GM20000 (cell line): ENCODE measurements at regions not wholly inside any gene's neighbourhood (a gene's known extent, or its start where the extent isn't known, plus 50 kb on each side); places are given as distances from the start of the nearest gene placed in this dataset.

Experiments
- DNase-seq: peaks from one replicate; pipeline ENCODE4 v3.0.0; 2012; ENCODE audit warnings: low spot score
- TF ChIP-seq, protein P1 (sequence below): IDR thresholded peaks from 2 replicates; pipeline ENCODE4 v1.5.1; 2012; ENCODE audit warnings: mild to moderate bottlenecking, control low read depth; ENCODE audit errors: extremely low read depth, missing control alignments

GRCh38 chr6:125658136-125658535 is 91.3 kb upstream of the HEY2 start:
- DNase-seq = no peak
- TF ChIP-seq, protein P1, sequence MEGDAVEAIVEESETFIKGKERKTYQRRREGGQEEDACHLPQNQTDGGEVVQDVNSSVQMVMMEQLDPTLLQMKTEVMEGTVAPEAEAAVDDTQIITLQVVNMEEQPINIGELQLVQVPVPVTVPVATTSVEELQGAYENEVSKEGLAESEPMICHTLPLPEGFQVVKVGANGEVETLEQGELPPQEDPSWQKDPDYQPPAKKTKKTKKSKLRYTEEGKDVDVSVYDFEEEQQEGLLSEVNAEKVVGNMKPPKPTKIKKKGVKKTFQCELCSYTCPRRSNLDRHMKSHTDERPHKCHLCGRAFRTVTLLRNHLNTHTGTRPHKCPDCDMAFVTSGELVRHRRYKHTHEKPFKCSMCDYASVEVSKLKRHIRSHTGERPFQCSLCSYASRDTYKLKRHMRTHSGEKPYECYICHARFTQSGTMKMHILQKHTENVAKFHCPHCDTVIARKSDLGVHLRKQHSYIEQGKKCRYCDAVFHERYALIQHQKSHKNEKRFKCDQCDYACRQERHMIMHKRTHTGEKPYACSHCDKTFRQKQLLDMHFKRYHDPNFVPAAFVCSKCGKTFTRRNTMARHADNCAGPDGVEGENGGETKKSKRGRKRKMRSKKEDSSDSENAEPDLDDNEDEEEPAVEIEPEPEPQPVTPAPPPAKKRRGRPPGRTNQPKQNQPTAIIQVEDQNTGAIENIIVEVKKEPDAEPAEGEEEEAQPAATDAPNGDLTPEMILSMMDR = no peak

DNA sequence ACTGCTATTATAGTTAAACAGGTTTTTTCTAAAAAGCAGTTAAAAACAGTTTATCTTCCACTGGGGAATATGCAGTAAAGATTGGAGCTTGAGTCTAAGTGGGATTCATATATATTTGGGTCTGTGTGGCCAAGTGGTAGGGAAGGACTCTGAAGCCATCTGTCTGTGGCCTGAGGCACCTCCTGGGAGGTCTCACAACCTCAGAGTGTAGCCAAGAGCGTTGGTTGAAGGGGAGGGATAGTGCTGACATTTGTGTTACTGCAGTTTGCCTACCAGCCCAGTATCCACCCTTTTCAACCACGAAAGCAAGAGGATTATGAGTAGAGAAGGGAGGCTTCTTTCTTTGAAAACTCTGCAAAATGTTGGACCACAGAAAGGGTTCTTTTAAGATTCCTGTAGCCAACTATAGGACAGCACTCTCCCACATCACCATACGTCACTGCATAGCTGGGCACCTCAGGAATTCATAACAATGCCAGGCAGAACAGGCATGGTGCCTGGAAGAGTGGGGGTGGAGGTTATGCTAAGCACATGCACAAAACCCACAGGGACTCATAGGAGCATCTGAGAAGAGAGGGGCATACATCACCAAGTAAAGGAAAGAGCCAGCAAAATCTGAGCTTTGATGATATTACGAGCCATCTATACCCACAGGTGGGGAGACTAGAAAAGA is 90.5 kb upstream of the HEY2 start:
- DNase-seq = no peak
- TF ChIP-seq, protein P1 = no peak

- no peak for DNase-seq
- TF ChIP-seq, protein P1 = no peak
These were observed 89.5 kb upstream of the HEY2 start for GRCh38 chr6:125659887-125660286.

DNA sequence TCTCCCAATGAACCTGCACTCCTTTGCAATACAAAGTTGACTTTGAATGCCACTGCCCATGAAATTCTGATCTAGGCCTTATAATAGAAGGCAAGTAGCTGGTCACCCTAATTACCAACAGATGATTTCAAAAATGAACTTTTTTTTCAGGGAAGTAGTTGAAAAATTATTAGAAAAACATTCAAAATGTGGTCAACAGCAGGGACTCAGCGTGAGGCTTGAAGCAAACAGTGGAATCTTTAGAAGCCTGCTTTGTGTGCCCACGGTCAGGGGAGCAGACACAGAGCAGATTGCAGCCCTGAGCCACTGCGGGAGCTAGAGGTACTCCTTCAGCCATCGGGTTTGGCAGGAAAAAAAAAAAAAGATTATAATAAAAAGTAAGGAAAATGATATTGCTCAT is 87.1 kb upstream of the HEY2 start:
- TF ChIP-seq, protein P1 = no peak
- no peak for DNase-seq

DNA sequence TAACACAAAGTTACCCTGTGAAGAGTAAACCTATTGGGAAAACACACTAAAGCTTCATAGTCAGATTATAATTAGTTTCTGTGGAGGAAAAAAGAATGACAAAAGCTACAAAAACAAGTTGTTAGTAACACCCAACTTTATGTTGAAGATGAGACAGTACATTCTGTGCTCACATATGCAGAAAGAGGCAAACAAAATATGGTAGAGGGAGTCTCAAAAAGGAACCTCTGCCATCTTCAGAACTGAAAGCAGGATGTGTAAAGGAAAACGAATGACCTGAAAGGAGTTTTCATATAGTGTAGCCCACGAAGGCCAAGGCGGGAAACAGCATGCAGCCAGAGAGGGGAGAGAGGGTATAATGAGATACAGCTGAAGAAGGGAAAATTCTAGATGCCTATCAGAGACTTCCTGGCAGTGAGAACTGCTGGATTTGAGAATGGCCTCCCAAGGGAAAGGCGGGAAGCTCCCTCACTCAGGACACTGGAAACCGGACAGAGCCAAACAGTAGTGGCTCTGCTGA is 84.1 kb upstream of the HEY2 start:
- TF ChIP-seq, protein P1 = no peak
- DNase-seq = no peak

- TF ChIP-seq, protein P1 = no peak
- no peak for DNase-seq
These were observed 82.1 kb upstream of the HEY2 start for GRCh38 chr6:125667326-125667725.

- no peak for DNase-seq
- TF ChIP-seq, protein P1 = no peak
These were observed 81.4 kb upstream of the HEY2 start for GRCh38 chr6:125668071-125668470.
